ENCODE measurements at regions not wholly inside any gene's neighbourhood (a gene's known extent, or its start where the extent isn't known, plus 50 kb on each side); places are given as distances from the start of the nearest gene placed in this dataset.

- no peak for DNase-seq (ENCODE audit: low read depth in 2 of 2)
These were observed 62.9 kb upstream of the MOCS1 start for GRCh38 chr6:39997101-39997635.

GRCh38 chr6:39995633-39996032 lies 61.4 kb upstream of the MOCS1 start:
- no peak for DNase-seq (ENCODE audit: low read depth in 2 of 2)

- no peak for DNase-seq (ENCODE audit: low read depth in 2 of 2)
These were observed 58.8 kb upstream of the MOCS1 start for GRCh38 chr6:39992861-39993622.

Data from stimulated activated CD8-positive, alpha-beta memory T cell treated with anti-CD3 and anti-CD28 coated beads, Interleukin-2, amount 100 ng/mL, for 48 hours (primary cell).